ENCODE measurements at regions not wholly inside any gene's neighbourhood (a gene's known extent, or its start where the extent isn't known, plus 50 kb on each side); places are given as distances from the start of the nearest gene placed in this dataset.
A peak's percentile ranks its signal among the peaks of the same experiment; 100 is the strongest.

DNA sequence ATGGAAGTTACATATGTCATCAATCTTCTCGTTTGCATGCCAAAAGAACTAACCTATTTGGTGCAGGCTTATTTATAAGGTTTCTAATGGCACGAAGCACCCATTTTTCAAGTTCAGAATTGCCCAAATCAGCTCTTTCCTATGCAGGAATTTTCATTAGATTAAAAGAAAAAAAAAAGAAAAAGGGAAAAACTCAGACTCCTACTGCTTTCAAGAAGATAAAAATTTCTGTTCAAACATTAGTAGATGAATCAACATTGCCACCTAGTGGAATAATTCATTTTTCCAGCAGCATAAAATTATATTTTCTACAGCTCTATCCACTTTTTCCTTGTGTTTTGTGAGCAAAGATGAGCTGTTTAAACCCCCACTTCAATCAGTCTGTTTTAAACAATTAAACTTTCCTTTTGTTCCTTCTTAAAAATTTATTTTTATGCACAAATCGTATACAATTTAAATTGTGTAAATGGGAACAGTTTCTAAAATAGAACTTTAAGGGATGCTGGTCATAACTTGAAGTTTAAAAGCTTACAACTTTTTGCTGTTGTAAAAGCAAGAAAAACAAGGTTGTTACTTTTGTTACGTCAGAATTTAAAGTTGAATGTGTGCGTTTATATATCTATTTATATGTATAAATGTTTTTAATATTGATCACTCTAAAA is 309.9 kb downstream of the ARAP2 start:
- no peak for DNase-seq

DNA sequence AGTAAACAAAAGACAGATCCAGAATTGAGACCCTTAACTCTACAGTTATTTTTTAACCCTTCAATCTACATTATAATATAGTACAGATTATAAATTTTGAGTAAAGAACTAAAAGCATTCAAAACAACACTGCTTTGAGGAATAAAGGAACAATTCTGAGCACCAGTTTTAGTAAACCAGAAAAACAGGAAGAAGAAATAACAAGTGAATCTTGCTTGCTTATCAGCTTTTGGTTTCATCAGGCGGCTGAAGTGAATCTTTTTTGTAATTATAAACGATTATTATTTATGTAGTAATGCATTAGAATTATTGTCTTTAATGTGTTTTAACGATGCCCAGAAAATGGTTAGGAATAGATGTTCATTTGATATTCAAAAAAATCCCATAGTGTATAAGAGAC is 305.4 kb downstream of the ARAP2 start:
- no peak for DNase-seq

DNA sequence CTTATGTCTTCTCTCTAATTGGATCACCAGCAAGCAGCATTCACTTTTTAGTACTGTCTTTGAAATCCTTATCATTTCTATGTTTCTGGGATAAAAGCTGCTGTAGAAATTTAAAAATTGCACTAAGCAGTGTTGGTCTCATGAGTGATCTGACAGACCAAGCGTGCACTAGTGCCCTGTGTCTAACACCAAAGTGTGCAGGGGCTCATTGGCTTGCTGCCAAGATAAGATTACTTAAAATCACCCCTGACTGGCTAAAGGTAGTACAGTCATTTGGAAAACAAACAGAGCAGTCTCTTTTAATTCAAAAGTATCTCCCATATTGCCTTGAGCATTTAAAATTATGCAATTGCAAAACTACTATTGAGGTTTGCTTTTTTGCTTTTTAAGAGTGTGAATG is 304.6 kb downstream of the ARAP2 start:
- peak; percentile 12 for DNase-seq

DNA sequence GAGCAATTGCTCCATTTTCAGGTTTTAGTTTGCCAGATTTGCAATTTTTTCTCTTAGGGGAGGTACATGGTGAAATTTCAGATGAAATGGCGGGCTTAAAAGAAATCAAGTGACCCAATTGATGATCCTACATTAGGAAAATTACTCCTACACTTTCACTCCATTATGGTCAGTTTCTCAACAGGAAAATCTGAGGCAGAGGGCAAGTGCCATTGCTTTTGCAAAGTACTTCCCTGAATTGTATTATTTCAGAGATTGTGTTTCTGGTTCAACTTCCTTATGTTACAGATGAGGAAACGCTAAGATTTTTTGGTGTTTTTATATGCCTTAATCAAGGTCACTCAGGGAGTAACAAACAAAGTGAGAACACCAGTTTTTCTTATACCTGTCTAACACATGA is 302.2 kb downstream of the ARAP2 start:
- DNase-seq: no peak

DNA sequence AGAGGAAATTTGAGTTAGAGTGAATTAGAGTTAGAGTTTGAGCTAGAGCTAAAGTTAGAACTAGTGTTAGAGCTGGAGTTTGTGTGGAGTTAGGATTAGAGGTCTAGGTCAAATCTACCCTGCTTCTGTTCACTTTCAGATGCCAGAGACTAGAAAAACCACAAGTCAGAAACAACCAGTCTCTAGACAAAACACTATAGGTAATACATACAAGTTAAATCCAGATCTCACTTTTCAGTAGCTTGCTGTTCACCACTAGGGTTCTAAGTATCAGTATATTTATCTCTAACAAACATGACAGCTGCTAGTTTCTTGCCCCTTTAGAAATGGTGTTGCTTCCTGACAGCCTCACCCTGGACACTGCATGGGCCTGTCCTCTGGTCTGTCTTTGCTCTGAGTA is 300.7 kb downstream of the ARAP2 start:
- no peak for DNase-seq

DNA sequence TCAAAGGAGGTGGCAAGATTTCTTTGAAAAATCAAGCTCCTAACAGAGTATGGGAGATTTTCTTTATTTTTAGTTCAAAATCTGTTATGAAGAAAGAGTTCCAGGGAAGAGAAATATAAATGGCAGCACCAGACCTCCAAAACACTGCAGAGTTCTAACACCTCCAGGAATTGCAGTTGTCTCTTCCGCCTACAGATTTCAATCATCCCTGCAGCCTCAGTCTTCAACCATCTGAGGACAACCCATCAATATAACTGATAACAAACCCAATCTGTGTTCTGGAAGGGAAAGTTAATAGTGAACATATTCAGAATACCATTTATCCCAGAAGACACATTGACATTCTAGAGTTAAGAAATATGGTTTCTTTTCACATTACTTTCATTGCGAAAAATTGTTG is 296.1 kb downstream of the ARAP2 start:
- no peak for DNase-seq

DNA sequence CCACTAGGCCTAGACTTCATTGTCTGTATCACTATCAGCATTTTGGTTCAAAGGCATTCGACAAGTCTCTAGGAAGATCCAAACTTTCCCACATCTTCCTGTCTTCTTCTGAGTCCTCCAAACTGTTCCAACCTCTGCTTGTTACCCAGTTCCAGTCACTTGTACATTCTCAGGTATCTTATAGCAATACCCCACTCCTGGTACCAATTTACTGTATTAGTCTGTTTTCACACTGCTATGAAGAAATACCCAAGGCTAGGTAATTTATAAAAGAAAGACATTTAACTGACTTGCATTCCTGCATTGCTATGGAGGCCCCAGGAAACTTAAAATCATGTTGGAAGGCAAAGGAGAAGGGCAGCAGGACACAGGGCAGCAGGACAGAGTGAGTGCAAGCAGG is 293.9 kb downstream of the ARAP2 start:
- DNase-seq: no peak

DNA sequence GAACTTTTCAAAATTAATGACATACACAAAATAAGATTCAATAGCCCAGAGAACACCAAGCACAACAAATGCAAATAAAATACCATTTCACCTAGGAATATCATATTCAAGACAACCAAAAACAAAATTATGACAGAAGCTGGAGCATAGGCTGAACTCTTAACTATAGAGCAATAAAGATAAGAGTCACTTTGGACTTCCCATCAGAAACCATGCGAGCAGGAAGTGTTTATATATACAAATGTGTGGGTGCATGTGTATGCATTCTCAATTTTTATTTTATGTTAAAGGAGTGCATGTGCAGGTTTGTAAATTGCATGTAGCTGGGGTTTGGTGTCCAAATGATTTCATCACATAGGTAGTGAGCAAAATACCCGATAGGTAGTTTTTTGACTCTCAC is 291.6 kb downstream of the ARAP2 start:
- no peak for DNase-seq

DNA sequence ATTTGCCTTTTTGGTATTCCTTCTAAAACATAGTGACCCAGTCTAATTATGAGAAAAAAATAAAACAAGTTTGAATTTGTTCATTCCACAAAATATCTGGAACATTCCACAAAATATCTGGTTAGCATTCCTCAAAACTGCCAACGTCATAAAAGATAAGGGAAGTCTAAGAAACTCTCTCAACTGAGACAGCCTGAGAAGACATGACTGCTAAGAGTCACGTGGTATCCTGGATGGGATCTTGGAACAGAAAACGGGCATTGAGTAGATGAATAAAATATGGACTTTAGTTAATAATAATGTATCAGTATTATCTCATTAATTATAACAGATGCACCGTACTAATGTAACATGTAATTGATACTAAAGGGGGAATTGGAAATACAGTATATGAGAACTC is 280.9 kb downstream of the ARAP2 start:
- no peak for DNase-seq

DNA sequence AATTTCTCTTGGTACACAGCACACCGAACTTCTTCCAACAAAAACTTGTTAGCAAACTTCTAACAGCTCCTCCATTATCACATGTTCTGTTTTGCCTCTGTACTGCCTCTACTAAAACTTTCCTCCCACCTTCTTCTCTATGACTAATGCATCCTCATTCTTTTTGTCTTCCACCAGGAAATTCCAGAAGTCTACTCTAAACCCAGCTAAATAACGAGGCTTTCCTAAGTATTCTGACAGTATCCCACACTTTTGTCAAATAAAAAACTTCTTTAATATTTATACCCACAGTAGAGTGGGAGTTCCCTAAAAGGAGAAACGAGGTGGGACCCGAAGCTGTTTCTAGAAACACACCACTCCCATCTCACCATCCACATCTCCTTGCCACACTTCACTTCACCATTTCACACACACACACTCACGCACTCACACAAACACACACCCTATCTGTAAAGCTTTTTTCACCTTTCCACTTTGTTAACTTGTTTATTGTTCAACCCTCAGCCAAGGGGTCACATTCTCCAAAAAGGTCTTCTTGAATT is 280.3 kb downstream of the ARAP2 start:
- DNase-seq: no peak

DNA sequence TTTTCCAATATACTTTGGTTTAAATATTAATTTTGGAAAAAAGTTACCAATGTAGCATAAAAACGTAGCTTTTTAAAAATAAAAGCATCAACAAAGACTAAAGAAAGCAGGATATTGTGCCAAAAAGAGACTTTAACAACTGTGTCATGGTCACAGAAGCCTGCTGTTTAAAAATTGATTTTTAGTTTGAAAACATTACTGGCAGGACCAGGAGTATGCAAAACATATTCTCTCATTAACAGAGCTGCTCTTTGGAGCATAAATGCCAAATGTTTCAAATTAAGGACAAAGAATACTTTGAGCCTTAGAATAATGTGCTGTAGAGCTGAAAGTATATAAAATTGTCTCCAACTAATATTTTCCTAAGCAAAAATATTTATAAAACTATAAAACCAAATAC is 279.0 kb downstream of the ARAP2 start:
- DNase-seq: no peak

DNA sequence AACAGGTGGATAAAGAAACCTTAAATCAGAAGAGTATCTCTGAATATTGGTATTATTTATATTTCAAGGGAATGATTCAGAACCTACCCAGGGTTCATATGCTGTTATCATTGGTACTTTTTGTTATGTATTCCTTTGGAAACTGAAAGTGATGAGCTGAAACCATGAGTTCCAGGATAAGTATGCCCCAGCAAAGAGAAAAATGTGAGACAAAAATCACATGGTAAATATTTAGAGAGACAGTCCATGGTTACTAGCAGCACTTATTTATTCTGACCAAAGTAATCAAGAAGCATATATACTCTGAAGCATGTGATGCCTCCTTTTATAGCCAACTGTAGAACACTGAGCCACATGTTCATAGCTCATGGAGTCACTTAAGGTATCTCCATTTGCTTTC is 277.7 kb downstream of the ARAP2 start:
- DNase-seq: no peak

DNA sequence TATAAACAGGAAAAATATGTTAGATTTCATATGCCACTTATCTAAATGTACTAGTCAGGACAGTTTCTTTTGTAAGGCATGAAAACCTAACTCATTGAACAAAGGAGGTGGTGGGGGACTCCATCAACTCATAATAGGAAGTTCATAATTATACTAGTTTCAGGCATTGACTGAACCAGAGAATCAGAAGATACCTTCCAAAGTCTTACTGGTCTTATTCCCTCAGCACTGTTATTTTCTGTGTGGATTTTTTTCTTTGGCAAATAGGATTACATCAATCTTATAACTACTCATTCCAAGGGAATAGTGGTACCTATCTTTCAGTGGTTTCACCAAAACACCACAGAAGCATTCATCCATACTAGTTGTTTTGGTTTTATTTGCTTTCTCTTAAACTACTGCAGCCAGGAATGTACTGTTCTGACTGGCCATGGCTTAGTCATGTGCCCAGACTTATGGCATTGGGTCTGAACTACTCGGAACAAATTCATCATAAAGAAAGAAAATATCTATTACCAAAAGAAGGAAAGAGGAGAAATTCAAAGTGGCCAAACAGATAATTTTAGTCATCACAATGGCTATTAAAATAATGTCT is 273.9 kb downstream of the ARAP2 start:
- DNase-seq: no peak

DNA sequence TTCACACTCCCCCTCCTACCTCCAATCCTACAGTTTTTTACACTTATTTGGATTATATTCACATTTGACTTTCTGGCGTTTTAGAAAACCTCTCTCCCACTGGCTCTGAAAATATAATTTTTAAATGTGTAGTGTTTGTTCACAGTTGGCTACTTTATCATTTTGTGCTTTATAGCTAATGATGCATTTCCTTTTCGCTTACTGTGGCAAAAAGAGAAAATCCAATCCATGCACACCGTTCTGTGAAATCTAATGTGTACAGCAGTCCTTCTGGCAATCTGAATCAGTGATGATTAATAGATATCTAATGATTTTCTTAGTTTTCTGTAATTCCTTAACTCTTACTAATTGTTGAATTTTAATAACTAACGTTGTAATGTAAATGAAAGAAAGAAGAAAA is 271.5 kb downstream of the ARAP2 start:
- DNase-seq: no peak

DNA sequence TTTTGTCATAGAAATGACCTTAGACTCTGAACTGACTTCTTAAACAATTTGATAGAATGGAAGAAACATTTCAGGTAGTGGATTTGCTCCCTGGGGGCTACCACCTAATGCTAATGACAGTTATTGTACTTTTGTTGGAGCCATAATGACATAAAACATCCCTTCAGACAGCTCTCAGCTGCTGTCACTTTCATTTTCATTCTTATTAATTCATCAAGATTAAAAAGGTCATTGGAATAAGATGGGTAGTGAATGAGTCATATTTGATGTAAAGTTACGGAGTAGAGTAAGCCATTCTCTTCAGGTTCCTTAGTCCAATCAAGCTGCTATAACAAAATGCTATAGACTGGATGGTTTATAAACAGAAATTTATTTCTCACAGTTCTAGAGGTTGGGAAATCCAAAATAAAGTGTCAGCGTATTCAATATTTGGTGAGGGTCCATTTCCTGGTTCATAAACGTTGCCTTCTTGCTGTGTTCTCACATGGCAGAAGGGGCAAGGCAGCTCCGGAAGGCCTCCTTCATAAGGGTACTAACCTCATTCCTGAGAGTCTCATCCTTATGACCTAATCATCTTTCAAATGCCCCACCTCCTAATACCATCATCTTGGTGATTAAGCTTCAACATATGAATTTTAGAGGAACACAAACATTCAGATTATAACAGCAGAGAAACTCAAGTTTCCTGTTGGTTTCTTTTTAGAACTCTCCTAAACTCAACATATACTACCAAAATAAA is 268.5 kb downstream of the ARAP2 start:
- no peak for DNase-seq

DNA sequence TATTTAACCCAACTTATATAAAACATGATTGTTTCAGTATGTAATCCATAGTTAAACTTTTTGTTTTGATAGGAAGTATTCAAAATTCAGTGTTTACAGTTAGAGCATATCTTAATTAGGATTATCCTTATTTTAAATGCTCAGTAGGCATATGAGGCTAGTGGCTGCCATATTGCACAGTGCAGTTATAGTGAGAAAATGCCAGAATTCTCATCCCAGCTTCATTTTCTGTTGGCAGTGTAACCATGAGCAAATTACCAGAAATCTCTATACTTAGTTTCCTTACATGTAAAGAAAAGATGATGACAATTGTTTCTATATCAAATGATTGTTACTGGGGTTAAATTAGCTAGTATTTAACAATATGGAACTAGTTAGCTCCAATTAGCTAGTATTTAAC is 265.8 kb downstream of the ARAP2 start:
- no peak for DNase-seq

DNA sequence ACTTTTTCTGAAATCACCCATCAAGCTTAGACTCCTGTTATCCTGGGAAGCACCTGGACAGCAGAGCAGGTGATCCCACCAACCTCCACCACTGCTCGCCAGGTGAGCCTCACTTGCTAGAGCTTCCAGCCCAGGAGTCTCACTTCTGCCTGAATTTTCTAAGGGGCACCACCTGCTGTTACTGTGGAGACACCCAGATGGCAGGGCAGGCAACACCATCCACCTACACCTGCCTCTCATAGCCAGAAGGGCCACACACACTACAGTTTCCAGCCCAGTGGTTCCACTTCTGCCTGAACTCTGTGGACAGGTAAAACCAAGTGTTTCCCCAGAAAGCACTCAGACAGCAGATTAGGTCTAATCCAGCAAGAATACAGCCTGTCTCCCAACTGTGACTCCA is 262.0 kb downstream of the ARAP2 start:
- no peak for DNase-seq

DNA sequence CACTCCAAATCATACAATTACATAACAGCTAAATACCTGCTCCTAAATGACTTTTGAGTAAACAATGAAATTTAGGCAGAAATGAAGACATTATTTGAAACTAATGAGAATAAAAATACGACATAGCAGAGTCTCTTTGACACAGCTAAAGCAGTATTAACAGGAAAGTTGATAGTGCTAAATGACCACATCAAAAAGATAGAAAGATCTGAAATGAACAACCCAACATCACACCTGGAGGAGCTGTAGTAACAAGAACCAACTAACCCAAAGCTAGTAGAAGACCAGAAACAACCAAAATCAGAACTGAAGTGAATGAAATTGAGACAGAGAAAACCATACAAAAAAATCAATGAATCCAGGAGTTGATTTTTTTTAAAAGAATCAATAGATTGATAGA is 257.8 kb downstream of the ARAP2 start:
- DNase-seq: no peak

DNA sequence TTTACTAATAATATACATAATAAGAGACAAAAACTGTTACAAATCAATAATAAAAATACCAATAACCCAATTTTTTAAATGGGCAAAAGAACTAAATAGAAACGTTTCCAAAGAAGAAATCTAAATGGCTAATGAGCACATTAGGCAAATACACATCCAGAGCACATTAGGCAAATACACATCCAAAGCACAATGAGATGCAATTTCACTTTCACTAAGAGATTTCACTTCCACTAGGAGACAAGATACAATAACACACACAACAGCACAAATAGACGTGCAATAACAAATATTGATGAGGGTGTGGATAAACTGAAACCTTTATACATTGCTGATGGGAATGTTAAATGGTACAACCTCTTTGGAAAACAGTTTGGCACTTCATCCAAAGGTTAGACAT is 250.7 kb downstream of the ARAP2 start:
- DNase-seq: no peak

DNA sequence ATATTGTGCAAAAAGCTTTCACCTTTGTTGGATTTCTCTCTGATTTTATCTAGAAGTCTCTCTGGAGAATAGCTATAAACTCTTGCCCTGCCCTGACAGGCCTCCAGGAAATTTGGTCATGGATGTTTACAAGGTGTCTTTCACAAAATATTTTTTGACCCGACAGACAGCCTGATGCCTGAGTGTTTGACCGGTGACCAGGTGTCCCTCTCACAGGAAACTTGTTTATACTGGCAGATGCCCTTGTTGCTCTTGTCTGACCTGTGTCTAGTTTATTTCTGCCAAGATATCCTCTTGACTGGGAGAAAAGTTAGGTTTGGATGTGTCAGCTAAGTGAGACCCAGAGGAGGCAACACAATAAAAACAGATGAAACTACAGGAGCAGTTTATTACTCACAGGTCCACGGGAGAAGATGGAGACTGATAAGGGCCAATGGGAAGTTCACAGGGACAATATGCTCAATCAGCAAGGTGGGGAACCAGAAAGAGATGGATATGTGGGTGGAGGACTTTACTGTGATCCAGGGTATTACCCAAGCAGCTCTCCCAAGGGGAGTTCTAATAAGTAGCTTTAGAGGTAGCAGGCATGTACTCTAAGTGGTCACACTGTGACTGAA is 243.3 kb downstream of the ARAP2 start:
- no peak for DNase-seq

DNA sequence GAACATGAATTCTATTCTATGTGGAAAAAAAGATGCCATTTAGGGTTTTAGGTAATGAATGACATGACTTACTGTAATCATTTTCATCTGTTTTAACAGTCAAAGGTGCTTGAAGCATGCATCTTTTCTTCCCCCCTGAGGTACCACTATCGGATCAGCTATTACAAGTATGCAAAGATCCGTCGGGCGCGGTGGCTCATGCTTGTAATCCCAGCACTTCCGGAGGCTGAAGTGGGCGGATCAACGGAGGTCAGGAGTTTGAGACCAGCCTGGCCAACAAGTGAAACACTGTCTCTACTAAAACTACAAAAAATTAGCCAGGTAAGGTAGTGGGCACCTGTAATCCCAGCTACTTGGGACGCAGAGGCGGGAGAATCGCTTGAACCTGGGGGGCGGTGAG is 241.3 kb downstream of the ARAP2 start:
- no peak for DNase-seq

DNA sequence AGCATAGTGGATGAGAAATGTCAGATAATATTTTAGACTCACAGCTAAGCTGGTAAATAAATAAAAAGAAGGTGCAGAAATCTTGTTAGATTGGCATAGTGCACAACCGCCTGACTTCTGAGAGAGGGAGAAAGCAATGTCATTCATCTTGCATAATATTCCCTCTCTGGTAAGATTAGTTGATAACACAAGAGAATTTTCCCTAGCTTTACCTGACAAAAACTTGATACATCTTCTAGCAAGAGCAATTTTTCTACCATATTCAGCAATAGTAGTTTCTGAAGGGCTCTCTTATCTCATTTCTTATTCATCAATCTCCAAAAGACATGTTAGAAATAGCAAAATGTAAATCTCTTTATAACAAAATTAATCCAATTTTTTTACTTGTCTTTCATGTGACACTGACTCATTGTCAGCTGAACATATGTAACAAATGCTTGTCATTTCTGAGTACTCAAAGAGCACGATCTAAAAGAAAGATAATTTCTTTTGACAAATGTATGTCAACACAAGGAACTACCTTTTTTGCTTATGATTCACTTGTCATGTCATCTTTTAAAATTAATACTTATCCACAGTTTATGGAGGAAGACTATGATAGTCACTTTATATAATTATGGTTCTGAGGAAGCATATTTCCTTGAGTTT is 240.0 kb downstream of the ARAP2 start:
- DNase-seq: no peak

DNA sequence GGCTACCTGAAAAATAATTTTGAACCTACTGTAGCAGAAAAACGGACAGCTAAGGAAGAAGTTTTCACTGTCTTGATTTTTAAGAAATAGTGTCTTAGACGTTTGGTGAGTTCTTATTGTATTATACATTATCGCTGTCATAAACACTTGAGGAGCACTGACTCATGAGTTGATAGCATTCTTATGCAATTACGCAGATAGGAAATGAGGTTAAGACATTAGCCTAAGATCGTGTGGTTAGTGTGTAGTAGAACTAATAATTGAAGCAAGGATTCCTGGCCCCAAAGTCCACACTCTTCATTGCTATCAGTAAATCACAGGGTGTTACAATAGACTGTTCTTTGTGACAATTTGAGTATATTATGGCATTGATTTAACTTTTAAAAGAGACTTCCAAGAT is 238.1 kb downstream of the ARAP2 start:
- DNase-seq: no peak

All from NCI-H1048 (cell line).